Suprapubic skin (tissue), 4 donors: ENCODE measurements at regions not wholly inside any gene's neighbourhood (a gene's known extent, or its start where the extent isn't known, plus 50 kb on each side); places are given as distances from the start of the nearest gene placed in this dataset.
"Not testable (repeated sequence)": the region's sequence is repeated elsewhere in the genome, so short reads cannot be mapped to it uniquely, and the experiment has no call there.

Experiments used
- CTCF ChIP-seq, 2 donors: fragments of 200-600 bp in 1 of 2; fragments of 450-650 bp in 1 of 2; sonication (generic) in 1 of 2; IDR thresholded peaks; one replicate each; pipeline ENCODE4 v1.5.1; 2016 to 2019; ENCODE audit warnings: antibody characterized with exemption in 2 of 2, mild to moderate bottlenecking in 1 of 2, moderate library complexity in 1 of 2
- EP300 ChIP-seq: sonication (generic); formaldehyde crosslinking; IDR thresholded peaks from one replicate; pipeline ENCODE4 v1.6.1; 2017; ENCODE audit warnings: antibody characterized with exemption
- POLR2A ChIP-seq, 2 donors: fragments of 450-650 bp; IDR thresholded peaks; one replicate each; pipeline ENCODE4 v1.6.1; 2017; ENCODE audit warnings: antibody characterized with exemption in 2 of 2, mild to moderate bottlenecking in 2 of 2, moderate library complexity in 2 of 2
- POLR2AphosphoS5 ChIP-seq, 3 donors: sonication (generic); formaldehyde crosslinking; IDR thresholded peaks; one replicate each; pipeline ENCODE4 v1.6.1; 2017; ENCODE audit warnings: antibody characterized with exemption in 3 of 3

- not testable (repeated sequence) for TF ChIP-seq POLR2AphosphoS5 (IDR thresholded peaks at IDR 0.05); CTCF (IDR thresholded peaks at IDR 0.05); POLR2A (IDR thresholded peaks at IDR 0.05); EP300
These were observed 78.0 kb upstream of the ADGRL1 start for GRCh38 chr19:14283813-14284520.
